ENCODE measurements at regions not wholly inside any gene's neighbourhood (a gene's known extent, or its start where the extent isn't known, plus 50 kb on each side); places are given as distances from the start of the nearest gene placed in this dataset.

- DNase-seq (ENCODE audit: low read depth, low spot score): no peak
These were observed 53.1 kb downstream of the ATXN3L start for GRCh38 chrX:13266641-13267345.

- DNase-seq (ENCODE audit: low read depth, low spot score): no peak
These were observed 54.2 kb downstream of the ATXN3L start for GRCh38 chrX:13265549-13266132.

DNA sequence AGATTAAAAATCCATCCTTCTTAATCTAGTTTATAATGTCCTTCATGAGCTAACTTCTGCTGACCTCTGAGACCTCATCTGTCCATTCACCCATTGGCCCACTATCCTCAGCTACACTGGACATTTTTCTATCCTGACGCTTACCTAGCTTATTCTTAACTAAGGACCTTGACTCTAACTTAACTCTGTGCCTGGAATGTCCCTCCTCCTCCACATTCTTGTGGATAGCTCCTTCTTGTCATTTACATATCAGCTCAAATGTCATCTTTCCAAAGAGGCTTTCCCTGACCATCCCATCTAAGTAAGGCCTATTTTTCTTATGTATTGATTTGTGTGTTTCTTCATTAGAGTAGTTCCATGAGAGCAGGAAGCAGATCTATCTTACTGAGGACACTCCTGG, 54.7 kb downstream of the ATXN3L start:
- DNase-seq (ENCODE audit: low read depth, low spot score): no peak

DNA sequence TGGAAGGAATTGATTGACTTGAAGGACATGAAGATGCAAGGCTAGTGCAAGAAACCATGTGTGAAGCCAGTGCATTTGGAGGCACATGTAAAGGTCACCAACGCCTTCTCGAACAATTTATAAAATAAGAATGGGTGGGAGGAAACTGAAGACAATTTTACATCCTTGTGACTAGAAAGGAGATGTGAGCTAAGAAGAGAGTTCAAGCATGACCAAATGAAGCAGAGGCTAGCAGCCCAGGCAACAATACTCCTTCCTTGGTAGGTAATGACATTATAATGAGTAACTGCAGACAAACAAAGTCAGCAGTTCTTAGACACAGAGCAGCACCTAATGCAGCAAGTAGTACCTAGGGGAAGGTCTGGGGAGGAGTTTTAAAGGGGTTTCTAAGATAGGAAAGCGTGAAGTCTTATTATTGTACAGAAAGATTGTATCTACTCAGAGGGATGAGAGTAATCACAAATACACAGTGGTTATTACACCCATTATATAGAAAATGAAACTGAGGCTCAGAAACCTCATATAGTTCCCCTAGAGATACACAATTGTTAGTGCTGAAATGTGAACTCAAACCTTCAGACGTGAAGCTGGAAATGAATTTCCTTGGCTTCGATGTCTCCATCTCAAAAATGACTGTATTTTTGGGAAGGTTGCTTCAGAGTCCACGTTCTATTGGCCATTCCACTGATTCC, 56.1 kb downstream of the ATXN3L start:
- no peak for DNase-seq (ENCODE audit: low read depth, low spot score)

GRCh38 chrX:13261348-13261747, 58.5 kb downstream of the ATXN3L start:
- DNase-seq (ENCODE audit: low read depth, low spot score): no peak

DNA sequence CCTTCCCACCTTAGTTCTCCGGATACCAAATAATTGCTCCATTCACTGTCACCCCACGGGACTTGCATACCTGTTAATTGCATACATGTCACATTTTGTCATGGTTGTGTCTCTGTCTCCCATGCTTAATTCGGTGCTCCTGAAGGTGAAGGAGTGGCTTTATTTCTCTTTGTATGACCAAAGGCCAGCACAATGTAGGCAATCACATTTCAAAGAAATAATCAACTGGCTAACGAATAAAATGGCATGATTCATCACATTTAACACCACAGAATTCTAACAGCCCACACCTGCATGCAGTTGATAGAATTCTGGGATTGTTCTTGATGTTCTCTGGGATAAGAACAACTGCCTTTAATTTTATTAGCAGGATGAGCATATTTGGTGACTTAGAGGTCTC, 59.3 kb downstream of the ATXN3L start:
- DNase-seq (ENCODE audit: low read depth, low spot score): no peak

GRCh38 chrX:13258725-13259124, 61.1 kb downstream of the ATXN3L start:
- DNase-seq (ENCODE audit: low read depth, low spot score): no peak

GRCh38 chrX:13258052-13258444, 61.8 kb downstream of the ATXN3L start:
- no peak for DNase-seq (ENCODE audit: low read depth, low spot score)

GRCh38 chrX:13257223-13258051, 62.4 kb downstream of the ATXN3L start:
- no peak for DNase-seq (ENCODE audit: low read depth, low spot score)

GRCh38 chrX:13256603-13257002, 63.2 kb downstream of the ATXN3L start:
- no peak for DNase-seq (ENCODE audit: low read depth, low spot score)

DNA sequence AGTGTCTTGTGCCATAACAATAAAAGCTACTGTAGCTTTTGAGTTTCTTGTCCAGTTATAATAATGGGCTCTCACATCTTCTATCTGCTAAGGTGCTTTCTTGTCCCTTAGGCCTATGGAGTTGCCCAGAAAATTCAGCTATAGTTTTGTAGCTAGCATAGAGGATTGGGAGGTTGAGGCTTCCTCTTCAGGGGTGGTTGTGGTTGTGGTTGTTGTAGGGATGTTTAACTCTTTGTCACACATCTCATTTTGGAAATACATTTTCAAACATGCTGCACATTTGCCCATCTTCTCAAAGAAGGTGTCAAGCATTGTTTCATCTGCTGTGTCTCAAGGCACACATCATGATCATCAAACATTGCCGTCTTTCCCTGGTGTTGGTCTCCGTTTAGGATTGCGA, 65.0 kb downstream of the ATXN3L start:
- no peak for DNase-seq (ENCODE audit: low read depth, low spot score)

GRCh38 chrX:13254076-13254785, 65.6 kb downstream of the ATXN3L start:
- no peak for DNase-seq (ENCODE audit: low read depth, low spot score)

DNA sequence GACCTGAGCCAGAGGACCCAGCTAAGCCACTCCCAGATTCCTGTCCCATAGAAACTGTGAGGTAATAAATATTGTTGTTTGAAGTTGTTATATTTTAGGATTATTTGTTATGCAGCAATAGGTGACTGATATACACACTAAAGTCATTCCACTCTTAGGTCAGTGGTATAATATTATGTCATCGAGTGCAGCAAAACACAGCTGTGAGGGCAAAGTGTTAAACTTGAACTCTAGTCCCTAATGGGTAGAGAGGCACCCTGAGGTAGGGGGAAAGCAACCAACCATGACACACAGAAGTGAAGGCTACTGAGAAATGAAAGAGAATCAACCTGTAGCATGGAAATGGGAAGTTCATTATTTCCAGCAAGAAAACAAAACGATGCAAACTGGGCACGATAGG, 66.6 kb downstream of the ATXN3L start:
- no peak for DNase-seq (ENCODE audit: low read depth, low spot score)

- no peak for DNase-seq (ENCODE audit: low read depth, low spot score)
These were observed 67.1 kb downstream of the ATXN3L start for GRCh38 chrX:13252726-13253125.

- DNase-seq (ENCODE audit: low read depth, low spot score): peak; percentile 65
These were observed 68.8 kb downstream of the ATXN3L start for GRCh38 chrX:13250826-13251580.

GRCh38 chrX:13248867-13249486, 70.9 kb downstream of the ATXN3L start:
- no peak for DNase-seq (ENCODE audit: low read depth, low spot score)

DNA sequence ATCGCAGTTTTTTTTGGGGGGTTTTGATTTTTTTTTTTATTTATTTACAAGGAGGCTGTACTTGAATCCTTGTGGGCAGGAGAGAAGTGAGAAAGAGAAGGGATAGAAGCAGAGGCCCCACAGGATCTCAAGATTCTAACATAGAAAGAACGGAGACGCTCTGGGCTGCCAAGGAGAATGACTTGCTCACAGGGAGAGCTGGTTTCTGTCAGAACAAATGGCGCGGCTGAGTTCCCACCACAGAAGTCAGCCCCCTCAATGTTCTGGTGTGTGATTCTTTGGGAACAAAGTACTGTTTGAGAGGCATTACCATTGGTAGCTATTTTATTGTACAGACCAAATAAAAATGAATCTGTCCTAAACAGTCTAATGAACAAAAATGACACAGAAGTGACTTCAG, 80.6 kb downstream of the ATXN3L start:
- DNase-seq (ENCODE audit: low read depth, low spot score): no peak

GRCh38 chrX:13235930-13236329, 83.9 kb downstream of the ATXN3L start:
- no peak for DNase-seq (ENCODE audit: low read depth, low spot score)

GRCh38 chrX:13232484-13232883, 87.4 kb downstream of the ATXN3L start:
- DNase-seq (ENCODE audit: low read depth, low spot score): no peak

GRCh38 chrX:13226214-13226613, 93.6 kb downstream of the ATXN3L start:
- no peak for DNase-seq (ENCODE audit: low read depth, low spot score)
